WTC11 (cell line): ENCODE measurements at regions not wholly inside any gene's neighbourhood (a gene's known extent, or its start where the extent isn't known, plus 50 kb on each side); places are given as distances from the start of the nearest gene placed in this dataset.
A peak's percentile ranks its signal among the peaks of the same experiment; 100 is the strongest.

Experiments
- ATAC-seq: fragments of 200-7000 bp; cut with Tn5 transposase; 2 replicates; pipeline ENCODE4 v1.10.0; 2021; ENCODE audit warnings: mild to moderate bottlenecking, moderate library complexity
- CTCF ChIA-PET: fragments of 300-600 bp; sonication (Branson Sonifier 250); formaldehyde crosslinking; loops from one replicate; lab custom pipeline; 2021; ENCODE audit warnings: antibody characterized with exemption; lab: Charles Lee
- POLR2A ChIA-PET: fragments of 350-600 bp; sonication (Branson Sonifier 250); formaldehyde crosslinking; loops from one replicate; lab custom pipeline; 2021; ENCODE audit warnings: antibody characterized with exemption; lab: Charles Lee
- DNase-seq: peaks from one replicate; pipeline ENCODE4 v3.0.0; 2021; ENCODE audit warnings: low spot score
- H3K27ac Mint-ChIP-seq: 2 replicates; pipeline ENCODE4 v1.8.0; 2021; ENCODE audit warnings: mixed read lengths
- H3K27me3 Mint-ChIP-seq: 2 replicates; pipeline ENCODE4 v1.8.0; 2021; ENCODE audit warnings: low read depth, mild to moderate bottlenecking, moderate library complexity, mixed read lengths
- H3K36me3 Mint-ChIP-seq: 2 replicates; pipeline ENCODE4 v1.8.0; 2021; ENCODE audit warnings: mixed read lengths
- H3K4me1 Mint-ChIP-seq: 2 replicates; pipeline ENCODE4 v1.8.0; 2022; ENCODE audit warnings: mixed read lengths
- H3K4me3 Mint-ChIP-seq: 2 replicates; pipeline ENCODE4 v1.8.0; 2021; ENCODE audit warnings: mild to moderate bottlenecking, moderate library complexity, mixed read lengths
- H3K9me3 Mint-ChIP-seq: 2 replicates; pipeline ENCODE4 v1.8.0; 2021; ENCODE audit warnings: mixed read lengths
- CREB1 ChIP-seq: sonication (generic); formaldehyde crosslinking; IDR thresholded peaks from 2 replicates; pipeline ENCODE4 v1.8.0; 2023; ENCODE audit warnings: mild to moderate bottlenecking, missing genetic modification reagents
- GABPB1 ChIP-seq: sonication (generic); formaldehyde crosslinking; IDR thresholded peaks from 2 replicates; pipeline ENCODE4 v1.8.1; 2023; ENCODE audit warnings: mild to moderate bottlenecking, missing genetic modification reagents
- HMGA2 ChIP-seq: fragments of 250-450 bp; sonication (Bioruptor Pico); IDR thresholded peaks from 2 replicates; pipeline ENCODE4 v1.4.0; 2021; ENCODE audit warnings: mild to moderate bottlenecking, moderate library complexity
- JUN ChIP-seq: sonication (generic); formaldehyde crosslinking; IDR thresholded peaks from 2 replicates; pipeline ENCODE4 v1.8.0; 2023; ENCODE audit warnings: mild to moderate bottlenecking, missing genetic modification reagents
- KAT7 ChIP-seq: sonication (generic); formaldehyde crosslinking; IDR thresholded peaks from 2 replicates; pipeline ENCODE4 v1.8.1; 2023; ENCODE audit warnings: missing genetic modification reagents, mild to moderate bottlenecking, borderline replicate concordance
- NFE2L1 ChIP-seq: sonication (generic); formaldehyde crosslinking; IDR thresholded peaks from 2 replicates; pipeline ENCODE4 v1.8.1; 2023; ENCODE audit warnings: missing genetic modification reagents
- OVOL2 ChIP-seq: fragments of 250-450 bp; sonication (Bioruptor Pico); IDR thresholded peaks from 2 replicates; pipeline ENCODE4 v1.9.0; 2021; ENCODE audit warnings: mild to moderate bottlenecking, borderline replicate concordance
- SOX15 ChIP-seq: fragments of 250-450 bp; sonication (Bioruptor Pico); IDR thresholded peaks from 2 replicates; pipeline ENCODE4 v1.9.0; 2021; ENCODE audit warnings: mild to moderate bottlenecking
- TP53 ChIP-seq: sonication (generic); formaldehyde crosslinking; IDR thresholded peaks from 2 replicates; pipeline ENCODE4 v1.8.1; 2023; ENCODE audit warnings: mild to moderate bottlenecking, missing genetic modification reagents
- ZNF138 ChIP-seq: sonication (generic); formaldehyde crosslinking; conservative IDR thresholded peaks from 2 replicates; pipeline ENCODE4 v1.8.1; 2022; ENCODE audit warnings: mild to moderate bottlenecking, moderate library complexity, missing genetic modification reagents
- ZNF423 ChIP-seq: fragments of 250-450 bp; sonication (Bioruptor Pico); IDR thresholded peaks from 2 replicates; pipeline ENCODE4 v2.1.2; 2022; ENCODE audit warnings: mild to moderate bottlenecking, moderate library complexity
- TF ChIP-seq, protein P1 (sequence below): sonication (generic); formaldehyde crosslinking; IDR thresholded peaks from 2 replicates; pipeline ENCODE4 v1.8.1; 2022; ENCODE audit warnings: mild to moderate bottlenecking, moderate library complexity, missing genetic modification reagents
- TF ChIP-seq, protein P2 (sequence below): sonication (generic); formaldehyde crosslinking; IDR thresholded peaks from 2 replicates; pipeline ENCODE4 v1.8.1; 2022; ENCODE audit warnings: missing genetic modification reagents, borderline replicate concordance
- TF ChIP-seq, protein P3 (sequence below): sonication (generic); formaldehyde crosslinking; IDR thresholded peaks from 2 replicates; pipeline ENCODE4 v1.8.0; 2022; ENCODE audit warnings: mild to moderate bottlenecking, missing genetic modification reagents
- TF ChIP-seq, protein P4 (sequence below): sonication (generic); formaldehyde crosslinking; IDR thresholded peaks from 2 replicates; pipeline ENCODE4 v1.8.0; 2023; ENCODE audit warnings: missing genetic modification reagents
- TF ChIP-seq, protein P5 (sequence below): sonication (generic); formaldehyde crosslinking; IDR thresholded peaks from 2 replicates; pipeline ENCODE4 v1.8.1; 2022; ENCODE audit warnings: low read depth, mild to moderate bottlenecking, moderate library complexity, missing genetic modification reagents, borderline replicate concordance
- TF ChIP-seq, protein P6 (sequence below): sonication (generic); formaldehyde crosslinking; IDR thresholded peaks from 2 replicates; pipeline ENCODE4 v1.8.0; 2022; ENCODE audit warnings: missing genetic modification reagents
- TF ChIP-seq, protein P7 (sequence below): fragments of 250-450 bp; sonication (Bioruptor Pico); IDR thresholded peaks from 2 replicates; pipeline ENCODE4 v1.9.0; 2021; ENCODE audit warnings: mild to moderate bottlenecking

DNA sequence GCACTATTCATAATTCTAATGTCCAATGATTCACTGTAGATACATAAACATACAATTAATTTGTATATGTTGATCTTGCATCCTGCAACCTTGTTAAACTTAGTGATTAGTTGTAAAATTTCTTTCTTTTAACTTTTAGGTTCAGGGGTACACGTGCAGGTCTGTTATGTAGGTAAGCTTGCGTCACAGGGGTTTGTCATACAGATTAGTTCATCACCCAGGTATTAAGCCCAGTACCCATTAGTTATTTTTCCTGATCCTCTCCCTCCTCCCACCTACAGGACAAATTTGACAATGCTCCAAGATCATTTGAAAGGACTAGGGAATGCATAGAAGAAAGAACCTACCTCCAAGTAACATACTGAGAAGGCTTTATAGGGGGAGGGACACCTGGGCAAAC lies 290.1 kb downstream of the SRBD1 start:
- peaks cover 10% of the 10 kb centered on the region for H3K4me1 Mint-ChIP-seq
- DNase-seq (no peak), ATAC-seq (no peak)
- H3K27me3 Mint-ChIP-seq, result no peaks in the 10 kb centered on the region; the same call in 1 of the 2 replicates
- POLR2A ChIA-PET, result interaction anchor here (0.8 kb wide), 1 partner anchor 12 kb away, joined by 3 read pairs; no protein-coding TSS in a partner anchor
- H3K9me3 Mint-ChIP-seq, result peaks cover 28% of the 10 kb centered on the region
- no peak overlapping the region for H3K4me3 Mint-ChIP-seq
- TF ChIP-seq, protein P1, sequence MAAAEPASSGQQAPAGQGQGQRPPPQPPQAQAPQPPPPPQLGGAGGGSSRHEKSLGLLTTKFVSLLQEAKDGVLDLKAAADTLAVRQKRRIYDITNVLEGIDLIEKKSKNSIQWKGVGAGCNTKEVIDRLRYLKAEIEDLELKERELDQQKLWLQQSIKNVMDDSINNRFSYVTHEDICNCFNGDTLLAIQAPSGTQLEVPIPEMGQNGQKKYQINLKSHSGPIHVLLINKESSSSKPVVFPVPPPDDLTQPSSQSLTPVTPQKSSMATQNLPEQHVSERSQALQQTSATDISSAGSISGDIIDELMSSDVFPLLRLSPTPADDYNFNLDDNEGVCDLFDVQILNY (CRISPR knock-in tag), result no peak
- TF ChIP-seq, protein P2, sequence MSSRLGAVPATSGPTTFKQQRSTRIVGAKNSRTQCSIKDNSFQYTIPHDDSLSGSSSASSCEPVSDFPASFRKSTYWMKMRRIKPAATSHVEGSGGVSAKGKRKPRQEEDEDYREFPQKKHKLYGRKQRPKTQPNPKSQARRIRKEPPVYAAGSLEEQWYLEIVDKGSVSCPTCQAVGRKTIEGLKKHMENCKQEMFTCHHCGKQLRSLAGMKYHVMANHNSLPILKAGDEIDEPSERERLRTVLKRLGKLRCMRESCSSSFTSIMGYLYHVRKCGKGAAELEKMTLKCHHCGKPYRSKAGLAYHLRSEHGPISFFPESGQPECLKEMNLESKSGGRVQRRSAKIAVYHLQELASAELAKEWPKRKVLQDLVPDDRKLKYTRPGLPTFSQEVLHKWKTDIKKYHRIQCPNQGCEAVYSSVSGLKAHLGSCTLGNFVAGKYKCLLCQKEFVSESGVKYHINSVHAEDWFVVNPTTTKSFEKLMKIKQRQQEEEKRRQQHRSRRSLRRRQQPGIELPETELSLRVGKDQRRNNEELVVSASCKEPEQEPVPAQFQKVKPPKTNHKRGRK (CRISPR knock-in tag), result no peak
- TF ChIP-seq ZNF423 (CRISPR knock-in tag), result no peak
- CTCF ChIA-PET, result interaction anchor here (1.0 to 3.3 kb wide), 2 partner anchors 10 to 76 kb away, joined by 4 to 10 read pairs; no protein-coding TSS in a partner anchor
- H3K27ac Mint-ChIP-seq, result no peak overlapping the region
- peaks cover 13% of the 10 kb centered on the region for H3K36me3 Mint-ChIP-seq

DNA sequence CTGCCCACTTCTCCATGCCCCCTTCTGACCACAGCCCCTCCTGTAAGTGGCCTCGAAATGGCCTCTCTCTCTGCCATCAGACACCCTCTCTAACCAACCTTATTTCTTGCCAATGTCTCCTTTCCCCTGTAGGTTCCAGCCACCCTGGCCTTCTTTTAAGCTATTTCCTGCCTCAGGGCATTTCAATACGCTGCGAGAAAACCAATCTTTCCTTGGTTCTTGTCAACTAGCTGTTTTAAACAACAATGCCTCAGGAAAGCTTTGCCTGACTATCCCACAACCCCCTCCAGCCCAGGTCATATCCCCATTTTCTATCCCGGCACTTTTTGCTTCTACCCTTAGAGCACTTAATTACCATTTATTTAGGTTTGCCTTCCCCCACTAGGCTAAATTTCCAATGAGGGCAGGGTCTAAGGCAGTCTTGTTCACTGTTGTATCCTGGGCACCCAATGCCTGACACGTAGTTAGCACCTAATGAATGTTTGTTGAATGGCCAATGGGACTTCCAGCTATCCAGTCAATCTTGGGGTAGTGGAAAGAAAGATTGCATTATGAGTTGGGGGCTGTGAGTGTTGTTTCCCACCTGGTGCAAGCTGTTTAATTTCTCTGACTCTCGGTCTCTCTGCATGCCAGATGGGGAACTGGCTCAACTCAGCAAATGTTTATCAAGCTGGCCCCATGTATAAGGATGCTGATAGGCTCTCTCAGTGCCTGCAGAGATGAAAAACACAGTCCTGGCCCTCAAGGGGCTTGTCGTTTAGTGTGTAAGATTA lies 291.2 kb downstream of the SRBD1 start:
- Mint-ChIP-seq H3K4me1 (peaks cover 10% of the 10 kb centered on the region), H3K36me3 (peaks cover 13% of the 10 kb centered on the region), H3K27me3 (no peaks in the 10 kb centered on the region; the same call in 1 of the 2 replicates), H3K9me3 (peaks cover 24% of the 10 kb centered on the region), H3K27ac (0 out of 2 replicates have a peak overlapping the region, but pooled peaks have one; percentile 4), H3K4me3 (no peak overlapping the region)
- ATAC-seq, result peak; percentile 55
- ChIA-PET POLR2A (no interaction called here), CTCF (interaction anchor here (0.6 to 3.3 kb wide), 5 partner anchors 11 to 385 kb away, joined by 3 to 10 read pairs (median 3); no protein-coding TSS in a partner anchor)
- TF ChIP-seq OVOL2 (CRISPR knock-in tag) (no peak), HMGA2 (no peak), JUN (CRISPR knock-in tag) (no peak), NFE2L1 (CRISPR knock-in tag) (no peak), ZNF423 (CRISPR knock-in tag) (no peak)
- TF ChIP-seq, protein P3, sequence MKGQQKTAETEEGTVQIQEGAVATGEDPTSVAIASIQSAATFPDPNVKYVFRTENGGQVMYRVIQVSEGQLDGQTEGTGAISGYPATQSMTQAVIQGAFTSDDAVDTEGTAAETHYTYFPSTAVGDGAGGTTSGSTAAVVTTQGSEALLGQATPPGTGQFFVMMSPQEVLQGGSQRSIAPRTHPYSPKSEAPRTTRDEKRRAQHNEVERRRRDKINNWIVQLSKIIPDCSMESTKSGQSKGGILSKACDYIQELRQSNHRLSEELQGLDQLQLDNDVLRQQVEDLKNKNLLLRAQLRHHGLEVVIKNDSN (CRISPR knock-in tag), result no peak
- TF ChIP-seq, protein P4, sequence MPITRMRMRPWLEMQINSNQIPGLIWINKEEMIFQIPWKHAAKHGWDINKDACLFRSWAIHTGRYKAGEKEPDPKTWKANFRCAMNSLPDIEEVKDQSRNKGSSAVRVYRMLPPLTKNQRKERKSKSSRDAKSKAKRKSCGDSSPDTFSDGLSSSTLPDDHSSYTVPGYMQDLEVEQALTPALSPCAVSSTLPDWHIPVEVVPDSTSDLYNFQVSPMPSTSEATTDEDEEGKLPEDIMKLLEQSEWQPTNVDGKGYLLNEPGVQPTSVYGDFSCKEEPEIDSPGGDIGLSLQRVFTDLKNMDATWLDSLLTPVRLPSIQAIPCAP (CRISPR knock-in tag), result no peak
- TF ChIP-seq, protein P5, sequence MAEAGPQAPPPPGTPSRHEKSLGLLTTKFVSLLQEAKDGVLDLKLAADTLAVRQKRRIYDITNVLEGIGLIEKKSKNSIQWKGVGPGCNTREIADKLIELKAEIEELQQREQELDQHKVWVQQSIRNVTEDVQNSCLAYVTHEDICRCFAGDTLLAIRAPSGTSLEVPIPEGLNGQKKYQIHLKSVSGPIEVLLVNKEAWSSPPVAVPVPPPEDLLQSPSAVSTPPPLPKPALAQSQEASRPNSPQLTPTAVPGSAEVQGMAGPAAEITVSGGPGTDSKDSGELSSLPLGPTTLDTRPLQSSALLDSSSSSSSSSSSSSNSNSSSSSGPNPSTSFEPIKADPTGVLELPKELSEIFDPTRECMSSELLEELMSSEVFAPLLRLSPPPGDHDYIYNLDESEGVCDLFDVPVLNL, result no peak
- TF ChIP-seq, protein P6, sequence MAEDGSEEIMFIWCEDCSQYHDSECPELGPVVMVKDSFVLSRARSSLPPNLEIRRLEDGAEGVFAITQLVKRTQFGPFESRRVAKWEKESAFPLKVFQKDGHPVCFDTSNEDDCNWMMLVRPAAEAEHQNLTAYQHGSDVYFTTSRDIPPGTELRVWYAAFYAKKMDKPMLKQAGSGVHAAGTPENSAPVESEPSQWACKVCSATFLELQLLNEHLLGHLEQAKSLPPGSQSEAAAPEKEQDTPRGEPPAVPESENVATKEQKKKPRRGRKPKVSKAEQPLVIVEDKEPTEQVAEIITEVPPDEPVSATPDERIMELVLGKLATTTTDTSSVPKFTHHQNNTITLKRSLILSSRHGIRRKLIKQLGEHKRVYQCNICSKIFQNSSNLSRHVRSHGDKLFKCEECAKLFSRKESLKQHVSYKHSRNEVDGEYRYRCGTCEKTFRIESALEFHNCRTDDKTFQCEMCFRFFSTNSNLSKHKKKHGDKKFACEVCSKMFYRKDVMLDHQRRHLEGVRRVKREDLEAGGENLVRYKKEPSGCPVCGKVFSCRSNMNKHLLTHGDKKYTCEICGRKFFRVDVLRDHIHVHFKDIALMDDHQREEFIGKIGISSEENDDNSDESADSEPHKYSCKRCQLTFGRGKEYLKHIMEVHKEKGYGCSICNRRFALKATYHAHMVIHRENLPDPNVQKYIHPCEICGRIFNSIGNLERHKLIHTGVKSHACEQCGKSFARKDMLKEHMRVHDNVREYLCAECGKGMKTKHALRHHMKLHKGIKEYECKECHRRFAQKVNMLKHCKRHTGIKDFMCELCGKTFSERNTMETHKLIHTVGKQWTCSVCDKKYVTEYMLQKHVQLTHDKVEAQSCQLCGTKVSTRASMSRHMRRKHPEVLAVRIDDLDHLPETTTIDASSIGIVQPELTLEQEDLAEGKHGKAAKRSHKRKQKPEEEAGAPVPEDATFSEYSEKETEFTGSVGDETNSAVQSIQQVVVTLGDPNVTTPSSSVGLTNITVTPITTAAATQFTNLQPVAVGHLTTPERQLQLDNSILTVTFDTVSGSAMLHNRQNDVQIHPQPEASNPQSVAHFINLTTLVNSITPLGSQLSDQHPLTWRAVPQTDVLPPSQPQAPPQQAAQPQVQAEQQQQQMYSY, result no peak
- no peak for DNase-seq

DNA sequence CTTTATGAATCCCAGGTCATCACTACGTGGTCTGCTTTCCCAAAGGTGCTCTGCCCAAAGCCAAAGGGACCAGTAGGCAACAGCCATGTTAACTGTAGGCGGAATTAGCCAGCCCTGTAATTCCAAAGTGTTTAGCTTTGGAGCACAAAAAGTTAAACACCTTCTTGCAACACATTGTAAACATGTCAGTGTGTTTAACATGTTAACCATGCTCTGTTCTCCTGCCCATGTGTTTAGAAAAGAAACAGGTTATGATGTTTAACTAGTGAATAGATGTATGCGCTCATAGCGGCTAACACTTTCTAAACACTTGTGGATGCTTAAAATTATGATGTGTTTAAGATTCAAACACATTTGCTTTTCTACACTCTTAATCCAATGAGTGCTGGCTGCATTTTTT lies 292.4 kb downstream of the SRBD1 start:
- ChIA-PET CTCF (no interaction called here), POLR2A (no interaction called here)
- no peak overlapping the region for H3K27ac Mint-ChIP-seq
- no peaks in the 10 kb centered on the region; the same call in 1 of the 2 replicates for H3K27me3 Mint-ChIP-seq
- peaks cover 10% of the 10 kb centered on the region for H3K4me1 Mint-ChIP-seq
- H3K36me3 Mint-ChIP-seq, result peaks cover 7% of the 10 kb centered on the region
- TF ChIP-seq ZNF138 (CRISPR knock-in tag) (no peak), GABPB1 (0 out of 2 replicates have a peak, but pooled peaks have one; percentile 15), SOX15 (CRISPR knock-in tag) (no peak), KAT7 (CRISPR knock-in tag) (no peak), TP53 (no peak), CREB1 (CRISPR knock-in tag) (no peak)
- TF ChIP-seq, protein P7, sequence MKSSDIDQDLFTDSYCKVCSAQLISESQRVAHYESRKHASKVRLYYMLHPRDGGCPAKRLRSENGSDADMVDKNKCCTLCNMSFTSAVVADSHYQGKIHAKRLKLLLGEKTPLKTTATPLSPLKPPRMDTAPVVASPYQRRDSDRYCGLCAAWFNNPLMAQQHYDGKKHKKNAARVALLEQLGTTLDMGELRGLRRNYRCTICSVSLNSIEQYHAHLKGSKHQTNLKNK (CRISPR knock-in tag), result no peak
- peaks cover 15% of the 10 kb centered on the region for H3K9me3 Mint-ChIP-seq
- ATAC-seq (no peak), DNase-seq (no peak)
- H3K4me3 Mint-ChIP-seq, result no peak overlapping the region
